Endothelial cell of umbilical vein (primary cell): ENCODE measurements at regions not wholly inside any gene's neighbourhood (a gene's known extent, or its start where the extent isn't known, plus 50 kb on each side); places are given as distances from the start of the nearest gene placed in this dataset.

Source experiments
- BruUV-seq: library from RNA; stranded (reverse); fragments of 400-500 nt; replicated peaks from 2 replicates; lab custom pipeline; 2021; lab: Mats Ljungman, UMichigan
- CTCF ChIA-PET: fragments of 300-600, 350-600 bp; sonication (Branson Sonifier 250); formaldehyde crosslinking; loops from one replicate; lab custom pipeline; 2021; ENCODE audit warnings: antibody characterized with exemption, inconsistent platforms; lab: Charles Lee
- POLR2A ChIA-PET: fragments of 300-600, 350-600 bp; sonication (Branson Sonifier 250); formaldehyde crosslinking; loops from one replicate; lab custom pipeline; 2021; ENCODE audit warnings: antibody characterized with exemption, inconsistent platforms; lab: Charles Lee
- DNase-seq: peaks from one replicate; pipeline ENCODE4 v3.0.0-alpha.2; 2011; ENCODE audit warnings: low read depth, low spot score
- FAIRE-seq: peaks from 2 replicates; lab custom pipeline; 2011; peaks lifted over from hg19 to GRCh38; lab: Jason Lieb, UNC
- H2AFZ ChIP-seq: 2 replicates; pipeline ENCODE4 v1.6.0; 2012; ENCODE audit warnings: low read depth, low read length, control low read depth, inconsistent platforms
- H3K27ac ChIP-seq: 2 replicates; pipeline ENCODE4 v1.5.1; 2011; ENCODE audit warnings: low read depth, mild to moderate bottlenecking, control low read depth, low read length, moderate library complexity; ENCODE audit not compliant: insufficient read depth
- H3K27me3 ChIP-seq, 2 experiments: 2 replicates each; pipeline versions ENCODE4 v1.6.0 to v1.6.1; 2011; ENCODE audit warnings: low read length in 2 of 2, mixed read lengths in 1 of 2; ENCODE audit not compliant: control insufficient read depth in 2 of 2, insufficient read depth in 2 of 2
- H3K36me3 ChIP-seq, 2 experiments: 2 replicates in 1 of 2; 3 replicates in 1 of 2; pipeline ENCODE4 v1.5.1; 2011; ENCODE audit warnings: low read length in 2 of 2, mild to moderate bottlenecking in 1 of 2, moderate library complexity in 1 of 2; ENCODE audit not compliant: control insufficient read depth in 2 of 2, insufficient read depth in 2 of 2; ENCODE audit errors: extremely low read depth in 1 of 2
- H3K4me1 ChIP-seq: 3 replicates; pipeline ENCODE4 v1.5.1; 2011; ENCODE audit warnings: mild to moderate bottlenecking, low read length; ENCODE audit not compliant: control insufficient read depth, insufficient read depth; ENCODE audit errors: extremely low read depth
- H3K4me2 ChIP-seq: 2 replicates; pipeline ENCODE4 v1.6.1; 2011; ENCODE audit warnings: low read length, control low read depth, mixed read lengths; ENCODE audit not compliant: insufficient read depth
- H3K4me3 ChIP-seq, 3 experiments: fragments of 200-600 bp in 1 of 3; sonication (generic), shearing (Covaris generic) in 1 of 3; replicated peaks in 1 of 3; 2 replicates each; pipeline ENCODE4 v1.5.1; 2011 to 2016; ENCODE audit warnings: control low read depth in 3 of 3, low read length in 3 of 3, mild to moderate bottlenecking in 2 of 3, inconsistent platforms in 1 of 3, low read depth in 1 of 3, moderate library complexity in 1 of 3; ENCODE audit not compliant: insufficient read depth in 1 of 3
- H3K79me2 ChIP-seq: 2 replicates; pipeline ENCODE4 v1.6.0; 2012; ENCODE audit warnings: low read length, inconsistent platforms; ENCODE audit not compliant: control insufficient read depth, insufficient read depth
- H3K9ac ChIP-seq: replicated peaks from 2 replicates; pipeline ENCODE3; 2011; ENCODE audit warnings: low read length, control low read depth; ENCODE audit not compliant: insufficient read depth; ENCODE audit errors: extremely low read depth
- H3K9me1 ChIP-seq: replicated peaks from 3 replicates; pipeline ENCODE4 v1.6.0; 2011; ENCODE audit warnings: mild to moderate bottlenecking, low read length; ENCODE audit not compliant: control insufficient read depth, insufficient read depth; ENCODE audit errors: extremely low read depth
- H3K9me3 ChIP-seq: replicated peaks from 2 replicates; pipeline ENCODE4 v1.5.1; 2012; ENCODE audit warnings: low read length, inconsistent platforms; ENCODE audit not compliant: control insufficient read depth, insufficient read depth
- H4K20me1 ChIP-seq: replicated peaks from 2 replicates; pipeline ENCODE3; 2011; ENCODE audit warnings: mild to moderate bottlenecking, low read length; ENCODE audit not compliant: control insufficient read depth, insufficient read depth; ENCODE audit errors: extremely low read depth
- CTCF ChIP-seq, 2 donors: IDR thresholded peaks; 1 replicate in 1 of 2; 2 replicates in 1 of 2; pipeline ENCODE4 v1.5.1; 2011; ENCODE audit warnings: low read length in 2 of 2, mild to moderate bottlenecking in 2 of 2, moderate library complexity in 2 of 2, control low read depth in 1 of 2, inconsistent platforms in 1 of 2, low read depth in 1 of 2; ENCODE audit not compliant: insufficient read depth in 1 of 2; ENCODE audit errors: extremely low read depth in 1 of 2
- EZH2 ChIP-seq: IDR thresholded peaks from 2 replicates; pipeline ENCODE4 v1.6.1; 2012; ENCODE audit warnings: borderline replicate concordance, low read depth, mild to moderate bottlenecking, moderate library complexity, low read length, inconsistent platforms; ENCODE audit not compliant: severe bottlenecking
- FOS ChIP-seq: IDR thresholded peaks from 2 replicates; pipeline ENCODE4 v1.6.1; 2011; ENCODE audit warnings: mild to moderate bottlenecking, low read length, moderate library complexity, borderline replicate concordance; ENCODE audit not compliant: insufficient read depth
- GATA2 ChIP-seq: IDR thresholded peaks from 2 replicates; pipeline ENCODE4 v1.7.0; 2011; ENCODE audit warnings: low read depth, mild to moderate bottlenecking, moderate library complexity, mixed read lengths, low read length; ENCODE audit not compliant: insufficient read length, insufficient read depth
- JUN ChIP-seq: IDR thresholded peaks from 2 replicates; pipeline ENCODE4 v1.6.1; 2011; ENCODE audit warnings: borderline replicate concordance, low read depth; ENCODE audit not compliant: insufficient read length, insufficient read depth
- MAX ChIP-seq: IDR thresholded peaks from 2 replicates; pipeline ENCODE4 v1.6.1; 2011; ENCODE audit not compliant: insufficient read depth, insufficient read length
- MYC ChIP-seq: IDR thresholded peaks from one replicate; pipeline ENCODE4 v1.6.1; 2011; ENCODE audit warnings: mild to moderate bottlenecking, low read depth, low read length
- POLR2A ChIP-seq: IDR thresholded peaks from 2 replicates; pipeline ENCODE4 v1.6.1; 2012; ENCODE audit warnings: low read depth, mild to moderate bottlenecking, control low read depth, low read length
- POLR2AphosphoS5 ChIP-seq: IDR thresholded peaks from 2 replicates; pipeline ENCODE4 v1.6.1; 2012; ENCODE audit warnings: low read depth, mild to moderate bottlenecking, control low read depth, low read length, moderate library complexity; ENCODE audit not compliant: insufficient read depth
- dilution Hi-C: fragments of 300-500 bp; cut with MboI; formaldehyde crosslinking; loops from one replicate; pipeline ENCODE4 v1.15.0; 2019; ENCODE audit warnings: low sequenced_read_pairs; ENCODE audit not compliant: extremely low pct_ligation_motif_present
- intact Hi-C: fragments of 100-400 bp; cut with micrococcal nuclease; formaldehyde crosslinking; loops from one replicate; pipeline ENCODE4 v1.10.0; 2022

GRCh38 chr14:48568252-48568651 lies 892.8 kb upstream of the MDGA2 start:
- TF ChIP-seq MAX: no peak
- Histone ChIP-seq H3K4me2 (no peak overlapping the region), H3K9ac (no peak overlapping the region), H3K4me1 (no peaks in the 10 kb centered on the region), H3K9me1 (no peaks in the 10 kb centered on the region), H3K4me3 (no peak overlapping the region), H3K9me3 (no peaks in the 10 kb centered on the region), H3K79me2 (no peaks in the 10 kb centered on the region), H3K36me3 (no peaks in the 10 kb centered on the region), H3K27me3 (no peaks in the 10 kb centered on the region), H3K27ac (no peak overlapping the region), H4K20me1 (no peaks in the 10 kb centered on the region), H2AFZ (no peak overlapping the region)
- ChIA-PET POLR2A (no interaction called here), CTCF (no interaction called here)
- intact Hi-C loops: no loop called here
- no TSS peak for BruUV-seq
- DNase-seq (no peak), FAIRE-seq (no peak)
- dilution Hi-C loops: no loop called here

GRCh38 chr14:48563489-48563888 lies 888.1 kb upstream of the MDGA2 start:
- H2AFZ ChIP-seq: no peak overlapping the region
- POLR2A ChIA-PET: no interaction called here

More at GRCh38 chr14:48563489-48563888, 888.1 kb upstream of the MDGA2 start:
- dilution Hi-C loops: no loop called here
- no peaks in the 10 kb centered on the region for H4K20me1 ChIP-seq
- no peak overlapping the region for H3K9ac ChIP-seq
- TF ChIP-seq JUN: no peak
- TF ChIP-seq EZH2: no peak
- TF ChIP-seq POLR2A: no peak
- TF ChIP-seq MAX: no peak
- TF ChIP-seq CTCF (IDR thresholded peaks at IDR 0.05; ENCODE audit: extremely low read depth in 1 of 2, insufficient read depth in 1 of 2, low read depth in 1 of 2, low read length in 2 of 2): no peak
- TF ChIP-seq FOS: no peak
- TF ChIP-seq POLR2AphosphoS5: no peak
- TF ChIP-seq GATA2: no peak
- no peak for TF ChIP-seq MYC
- H3K36me3 ChIP-seq: no peaks in the 10 kb centered on the region
- intact Hi-C loops: no loop called here
- FAIRE-seq: no peak
- H3K27me3 ChIP-seq: no peaks in the 10 kb centered on the region
- no peak overlapping the region for H3K4me2 ChIP-seq
- no peaks in the 10 kb centered on the region for H3K4me1 ChIP-seq
- H3K9me1 ChIP-seq: no peaks in the 10 kb centered on the region
- no peak for DNase-seq
- no peak overlapping the region for H3K4me3 ChIP-seq
- H3K9me3 ChIP-seq: no peaks in the 10 kb centered on the region
- no peaks in the 10 kb centered on the region for H3K79me2 ChIP-seq
- H3K27ac ChIP-seq: no peak overlapping the region
- CTCF ChIA-PET: no interaction called here
- no TSS peak for BruUV-seq
